Heart left ventricle (tissue), 13 donors: ENCODE measurements at regions not wholly inside any gene's neighbourhood (a gene's known extent, or its start where the extent isn't known, plus 50 kb on each side); places are given as distances from the start of the nearest gene placed in this dataset.

Experiments
- POLR2A ChIP-seq, 2 donors: fragments of 450-650 bp; IDR thresholded peaks; one replicate each; pipeline ENCODE4 v1.6.1; 2017; ENCODE audit warnings: antibody characterized with exemption in 2 of 2, mild to moderate bottlenecking in 2 of 2, moderate library complexity in 2 of 2
- TF ChIP-seq, protein P1 (sequence below), 12 donors: fragments of 200-600 bp; sonication (generic) in 4 of 12; IDR thresholded peaks; one replicate each; pipeline versions ENCODE4 v1.5.0 to v1.8.0; 2018 to 2022; ENCODE audit warnings: antibody characterized with exemption in 12 of 12, mild to moderate bottlenecking in 5 of 12
- donor health status: ischemic (EF 13 %, LVEDD 7.1; RV severe dilation, severe dysfunction).
- donor health status: DM: no; HTN: yes; CAD: no.
- donor health status: DM: no; HTN: no; CAD: no.
- donor health status: ischemic (EF 25% LVEDD 6.9; RV normal size, moderate dysfunction).
- donor health status: ischemic (EF 25% LVEDD 5.7; RV mildly dilated, moderate dysfunction).
- donor health status: ischemic (EF 35%, LVEDD 5.7; RV mildly dilated, moderate dysfunction).
- donor health status: nonischemic (EF 11% LVEDD 7.7; RV severe dilation, severe dysfunction).
- donor health status: DM: yes; HTN: yes; CAD: no.
- donor health status: PGD.
- donor health status: ischemic (EF 29% LVEDD 5.4; RV normal size, mild dysfunction).
- donor health status: nonischemic (EF 23%, LVEDD 6.1; RV moderate dilation, normal function).

- TF ChIP-seq POLR2A (IDR thresholded peaks at IDR 0.05): no peak
- TF ChIP-seq, protein P1, sequence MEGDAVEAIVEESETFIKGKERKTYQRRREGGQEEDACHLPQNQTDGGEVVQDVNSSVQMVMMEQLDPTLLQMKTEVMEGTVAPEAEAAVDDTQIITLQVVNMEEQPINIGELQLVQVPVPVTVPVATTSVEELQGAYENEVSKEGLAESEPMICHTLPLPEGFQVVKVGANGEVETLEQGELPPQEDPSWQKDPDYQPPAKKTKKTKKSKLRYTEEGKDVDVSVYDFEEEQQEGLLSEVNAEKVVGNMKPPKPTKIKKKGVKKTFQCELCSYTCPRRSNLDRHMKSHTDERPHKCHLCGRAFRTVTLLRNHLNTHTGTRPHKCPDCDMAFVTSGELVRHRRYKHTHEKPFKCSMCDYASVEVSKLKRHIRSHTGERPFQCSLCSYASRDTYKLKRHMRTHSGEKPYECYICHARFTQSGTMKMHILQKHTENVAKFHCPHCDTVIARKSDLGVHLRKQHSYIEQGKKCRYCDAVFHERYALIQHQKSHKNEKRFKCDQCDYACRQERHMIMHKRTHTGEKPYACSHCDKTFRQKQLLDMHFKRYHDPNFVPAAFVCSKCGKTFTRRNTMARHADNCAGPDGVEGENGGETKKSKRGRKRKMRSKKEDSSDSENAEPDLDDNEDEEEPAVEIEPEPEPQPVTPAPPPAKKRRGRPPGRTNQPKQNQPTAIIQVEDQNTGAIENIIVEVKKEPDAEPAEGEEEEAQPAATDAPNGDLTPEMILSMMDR (IDR thresholded peaks at IDR 0.05): no peak
These were observed 125.3 kb upstream of the MAOA start for GRCh38 chrX:43530837-43531236.
